SK-N-MC (cell line): ENCODE measurements at regions not wholly inside any gene's neighbourhood (a gene's known extent, or its start where the extent isn't known, plus 50 kb on each side); places are given as distances from the start of the nearest gene placed in this dataset.
"Not testable (repeated sequence)": the region's sequence is repeated elsewhere in the genome, so short reads cannot be mapped to it uniquely, and the experiment has no call there.

Experiments
- DNase-seq: peaks from one replicate; pipeline ENCODE4 v3.0.0-alpha.2; 2011; ENCODE audit warnings: low read depth, low spot score
- H3K27ac ChIP-seq: fragments of 200-600 bp; sonication (generic); 2 replicates; pipeline ENCODE4 v1.5.1; 2016; ENCODE audit warnings: mixed run types
- H3K36me3 ChIP-seq: fragments of 200-600 bp; sonication (generic); 2 replicates; pipeline ENCODE4 v1.6.1; 2017; ENCODE audit warnings: antibody characterized with exemption, low read length, mixed read lengths; ENCODE audit not compliant: insufficient read depth
- H3K4me3 ChIP-seq: fragments of 200-600 bp; sonication (generic); 2 replicates; pipeline ENCODE4 v1.5.1; 2016
- H3K9ac ChIP-seq: fragments of 200-600 bp; sonication (generic); 2 replicates; pipeline ENCODE4 v1.8.0; 2017; ENCODE audit warnings: mixed run types, mixed read lengths; ENCODE audit not compliant: insufficient read length
- H3K9me3 ChIP-seq: fragments of 200-600 bp; sonication (generic); 2 replicates; pipeline ENCODE4 v1.6.1; 2017; ENCODE audit warnings: low read depth, mild to moderate bottlenecking, antibody characterized with exemption, low read length, moderate library complexity, mixed read lengths
- EZH2 ChIP-seq: fragments of 200-600 bp; sonication (generic); IDR thresholded peaks from one replicate; pipeline ENCODE4 v1.6.1; 2017; ENCODE audit warnings: antibody characterized with exemption
- FOXP2 ChIP-seq: optimal IDR thresholded peaks from 2 replicates; pipeline ENCODE3; 2011; ENCODE audit warnings: mild to moderate bottlenecking, moderate library complexity; ENCODE audit not compliant: insufficient read depth; ENCODE audit errors: extremely low read length, control extremely low read depth
- POLR2AphosphoS5 ChIP-seq: IDR thresholded peaks from 2 replicates; pipeline ENCODE4 v1.6.1; 2012; ENCODE audit warnings: mild to moderate bottlenecking, low read depth, low read length, borderline replicate concordance

GRCh38 chr12:46603776-46604456, 221.9 kb downstream of the SLC38A4 start:
- Histone ChIP-seq H3K4me3 (no peak overlapping the region), H3K9ac (no peak overlapping the region), H3K27ac (no peak overlapping the region), H3K9me3 (no peaks in the 10 kb centered on the region; the same call in 1 of the 2 replicates), H3K36me3 (no peaks in the 10 kb centered on the region)
- no peak for TF ChIP-seq EZH2
- no peak for TF ChIP-seq POLR2AphosphoS5
- TF ChIP-seq FOXP2, result no peak
- no peak for DNase-seq

GRCh38 chr12:46602474-46602873, 223.3 kb downstream of the SLC38A4 start:
- TF ChIP-seq FOXP2, result no peak
- TF ChIP-seq EZH2, result no peak
- TF ChIP-seq POLR2AphosphoS5, result no peak

GRCh38 chr12:46590991-46591703, 218.6 kb upstream of the SLC38A2 start:
- no peak for DNase-seq
- H3K27ac ChIP-seq, result no peak overlapping the region
- H3K9me3 ChIP-seq, result no peaks in the 10 kb centered on the region
- H3K36me3 ChIP-seq, result no peaks in the 10 kb centered on the region
- H3K4me3 ChIP-seq, result no peak overlapping the region
- H3K9ac ChIP-seq, result no peak overlapping the region
- TF ChIP-seq EZH2, result no peak
- no peak for TF ChIP-seq FOXP2
- TF ChIP-seq POLR2AphosphoS5, result no peak

More at GRCh38 chr12:46602474-46602873, 223.3 kb downstream of the SLC38A4 start:
- Histone ChIP-seq H3K9me3 (no peaks in the 10 kb centered on the region; the same call in 1 of the 2 replicates), H3K9ac (no peak overlapping the region), H3K27ac (no peak overlapping the region), H3K4me3 (no peak overlapping the region), H3K36me3 (no peaks in the 10 kb centered on the region)
- no peak for DNase-seq

- TF ChIP-seq FOXP2 (no peak), EZH2 (no peak), POLR2AphosphoS5 (no peak)
- Histone ChIP-seq H3K9ac (no peak overlapping the region), H3K27ac (no peak overlapping the region), H3K4me3 (no peak overlapping the region), H3K36me3 (no peaks in the 10 kb centered on the region), H3K9me3 (no peaks in the 10 kb centered on the region)
- DNase-seq, result no peak
Measured at GRCh38 chr12:46585854-46586621, 213.5 kb upstream of the SLC38A2 start.

GRCh38 chr12:46584098-46584497, 211.5 kb upstream of the SLC38A2 start:
- not testable (repeated sequence) for DNase-seq, H3K9me3 ChIP-seq, H3K4me3 ChIP-seq, H3K36me3 ChIP-seq, H3K27ac ChIP-seq, H3K9ac ChIP-seq

- H3K9me3 ChIP-seq, H3K4me3 ChIP-seq, DNase-seq: not testable (repeated sequence)
Measured at GRCh38 chr12:46581990-46582389, 209.4 kb upstream of the SLC38A2 start.

GRCh38 chr12:46580445-46580844, 207.9 kb upstream of the SLC38A2 start:
- H3K9ac ChIP-seq, result no peak overlapping the region
- H3K27ac ChIP-seq, result no peak overlapping the region
- H3K36me3 ChIP-seq, result no peaks in the 10 kb centered on the region
- no peak overlapping the region for H3K4me3 ChIP-seq
- no peaks in the 10 kb centered on the region for H3K9me3 ChIP-seq
- no peak for TF ChIP-seq EZH2
- TF ChIP-seq FOXP2, result no peak
- TF ChIP-seq POLR2AphosphoS5, result no peak
- DNase-seq, result no peak

More at GRCh38 chr12:46581990-46582389, 209.4 kb upstream of the SLC38A2 start:
- H3K36me3 ChIP-seq, H3K9ac ChIP-seq, H3K27ac ChIP-seq: not testable (repeated sequence)

GRCh38 chr12:46579474-46579873, 206.9 kb upstream of the SLC38A2 start:
- Histone ChIP-seq H3K4me3 (no peak overlapping the region), H3K9me3 (no peaks in the 10 kb centered on the region), H3K27ac (no peak overlapping the region), H3K9ac (no peak overlapping the region), H3K36me3 (no peaks in the 10 kb centered on the region)
- no peak for DNase-seq
- TF ChIP-seq EZH2, result no peak
- no peak for TF ChIP-seq POLR2AphosphoS5
- TF ChIP-seq FOXP2, result no peak
